ENCODE measurements at regions not wholly inside any gene's neighbourhood (a gene's known extent, or its start where the extent isn't known, plus 50 kb on each side); places are given as distances from the start of the nearest gene placed in this dataset.

GRCh38 chr14:38964630-38965029 is 138.4 kb downstream of the SEC23A start:
- TF ChIP-seq POLR2A (IDR thresholded peaks at IDR 0.05) (no peak), CTCF (IDR thresholded peaks at IDR 0.05) (no peak)

Data from body of pancreas (tissue), 4 donors.